ENCODE measurements at regions not wholly inside any gene's neighbourhood (a gene's known extent, or its start where the extent isn't known, plus 50 kb on each side); places are given as distances from the start of the nearest gene placed in this dataset.

DNA sequence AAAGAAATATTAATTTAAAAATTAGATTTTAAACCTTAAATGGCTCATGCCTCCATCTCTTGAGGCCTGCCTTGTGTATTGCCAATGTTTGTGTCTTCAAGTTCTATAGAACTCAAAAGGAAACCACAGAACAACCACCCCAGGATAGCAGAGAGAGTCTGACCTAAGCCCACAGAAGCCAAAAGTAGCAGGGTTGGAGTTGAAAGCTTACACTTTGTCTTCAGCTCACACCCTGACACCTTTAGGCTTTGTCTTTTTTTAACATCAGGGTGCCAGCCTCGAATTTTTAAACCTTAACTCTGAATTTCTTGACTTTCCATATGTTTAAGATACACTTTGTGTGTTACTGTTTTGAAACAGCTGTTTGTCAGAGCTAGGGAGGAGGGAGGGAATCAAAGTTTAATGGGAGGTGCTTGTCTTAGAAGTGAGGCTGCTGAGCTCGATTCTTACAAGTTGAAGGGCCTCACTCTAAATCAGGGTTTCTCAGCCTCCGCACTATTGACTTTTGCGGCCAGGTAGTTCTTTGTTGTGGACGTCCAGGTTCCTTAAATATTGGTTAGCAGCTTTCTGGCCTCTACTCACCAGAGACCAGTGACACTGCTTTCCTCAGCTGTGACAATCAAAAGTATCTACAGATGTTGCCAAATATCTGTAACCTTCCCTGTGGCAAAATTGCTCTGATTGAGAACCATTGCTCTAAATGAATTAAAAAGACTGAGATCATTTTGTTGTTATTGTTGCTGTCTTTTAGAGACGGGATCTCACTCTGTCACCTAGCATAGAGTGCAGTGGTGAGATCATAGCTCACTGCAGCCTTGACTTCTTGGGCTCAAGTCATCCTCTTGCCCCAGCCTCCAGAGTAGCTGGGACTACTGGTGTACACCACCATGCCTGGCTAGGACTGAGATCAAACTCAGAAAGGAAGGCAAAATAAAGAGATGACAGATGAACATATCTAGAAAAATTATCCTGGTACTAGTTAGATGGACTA lies 139.2 kb upstream of the EOMES start:
- no peak for DNase-seq (ENCODE audit: low read depth in 2 of 2)

DNA sequence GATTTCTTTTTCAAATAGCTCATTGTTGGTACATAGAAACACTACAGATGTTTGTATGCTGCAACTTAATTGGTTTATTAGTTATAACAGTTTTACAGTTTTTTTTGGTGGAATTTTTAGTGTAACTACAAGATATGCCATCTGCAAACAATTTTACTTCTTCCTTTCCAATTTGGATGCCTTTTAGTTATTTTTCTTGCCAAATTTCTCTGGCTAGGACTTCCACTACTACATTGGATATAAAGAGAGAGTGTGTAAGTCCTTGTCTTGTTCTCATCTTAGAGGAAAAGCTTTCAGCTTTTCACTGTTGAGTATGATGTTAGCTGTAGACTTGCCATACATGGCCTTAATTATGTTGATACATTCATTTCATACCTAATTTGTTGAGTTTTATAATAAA lies 143.6 kb upstream of the EOMES start:
- no peak for DNase-seq (ENCODE audit: low read depth in 2 of 2)

DNA sequence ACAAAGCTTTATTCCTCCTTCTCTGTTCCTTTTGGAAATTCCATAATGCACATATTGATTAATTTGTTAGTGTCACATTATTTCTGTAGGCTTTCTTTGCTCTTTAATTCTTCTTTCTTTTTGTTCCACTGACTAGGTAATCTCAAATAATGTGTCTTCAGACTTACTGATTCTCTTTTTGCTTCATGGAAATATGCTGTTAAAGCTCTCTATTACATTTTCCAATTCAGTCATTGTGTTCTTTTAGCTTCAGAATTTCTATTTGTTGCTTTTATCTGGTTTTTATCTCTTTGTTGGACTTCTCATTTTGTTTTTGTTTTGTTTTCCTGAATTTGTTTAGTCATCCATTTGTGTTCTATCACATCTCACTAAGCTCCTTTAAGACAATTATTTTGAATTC lies 147.0 kb upstream of the EOMES start:
- no peak for DNase-seq (ENCODE audit: low read depth in 2 of 2)

DNA sequence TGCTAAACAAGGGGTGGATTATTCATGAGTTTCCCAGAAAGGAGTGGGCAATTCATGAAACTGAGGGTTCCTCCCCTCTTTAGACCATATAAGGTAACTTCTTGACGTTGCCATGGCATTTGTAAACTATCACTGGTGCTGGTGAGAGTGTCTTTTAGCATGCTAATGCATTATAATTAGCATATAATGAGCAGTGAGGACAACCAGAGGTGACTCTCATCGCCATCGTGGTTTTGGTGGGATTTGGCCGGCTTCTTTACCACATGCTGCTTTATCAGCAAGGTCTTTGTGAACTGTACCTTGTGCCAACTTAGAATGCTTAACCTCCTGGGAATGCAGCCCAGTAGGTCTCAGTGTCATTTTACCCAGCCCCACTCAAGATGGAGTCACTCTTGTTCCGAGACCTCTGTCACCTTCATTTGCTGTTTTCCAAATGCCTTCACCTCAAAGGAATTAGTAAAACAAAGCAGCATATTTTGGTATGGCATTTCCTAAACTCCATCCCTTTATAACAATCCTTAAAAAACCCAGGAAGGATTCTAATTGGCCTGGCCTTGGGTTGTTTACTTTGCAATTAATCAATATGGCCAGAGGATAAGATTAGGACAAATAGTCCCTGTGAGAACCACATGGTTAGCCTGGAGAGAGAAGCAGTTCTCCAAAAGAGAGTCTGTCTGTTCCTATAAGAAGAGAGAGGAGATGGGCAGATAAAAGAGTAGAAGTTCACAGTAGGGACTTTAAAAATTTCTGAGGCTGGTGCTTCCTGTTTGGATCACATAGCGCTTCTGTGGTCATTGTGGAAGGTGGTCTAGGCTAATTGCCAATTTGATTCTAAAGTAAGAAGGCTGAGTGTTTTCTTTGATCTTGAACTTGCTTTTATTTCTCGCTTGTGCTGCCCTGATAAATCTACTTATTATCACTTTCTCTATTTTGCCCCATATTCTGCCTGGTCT lies 155.2 kb upstream of the EOMES start:
- no peak for DNase-seq (ENCODE audit: low read depth in 2 of 2)

DNA sequence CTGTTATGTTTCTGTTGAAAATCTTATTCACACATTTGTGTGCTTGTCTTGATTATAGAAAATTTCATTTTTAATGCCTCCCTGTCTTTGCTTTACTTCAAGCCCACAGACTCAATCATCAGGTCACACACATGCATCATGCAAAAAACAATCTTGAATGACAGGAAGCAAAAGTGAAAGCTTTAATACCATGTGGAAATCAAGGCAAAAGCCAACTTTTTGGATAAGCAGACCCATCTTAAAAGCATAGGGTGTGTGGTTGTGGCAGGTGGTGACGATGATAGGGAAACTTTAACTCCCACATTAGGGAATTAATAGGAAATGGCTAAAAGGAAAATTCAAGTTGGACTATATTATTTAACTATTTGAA lies 155.9 kb upstream of the EOMES start:
- DNase-seq (ENCODE audit: low read depth in 2 of 2) = no peak

DNA sequence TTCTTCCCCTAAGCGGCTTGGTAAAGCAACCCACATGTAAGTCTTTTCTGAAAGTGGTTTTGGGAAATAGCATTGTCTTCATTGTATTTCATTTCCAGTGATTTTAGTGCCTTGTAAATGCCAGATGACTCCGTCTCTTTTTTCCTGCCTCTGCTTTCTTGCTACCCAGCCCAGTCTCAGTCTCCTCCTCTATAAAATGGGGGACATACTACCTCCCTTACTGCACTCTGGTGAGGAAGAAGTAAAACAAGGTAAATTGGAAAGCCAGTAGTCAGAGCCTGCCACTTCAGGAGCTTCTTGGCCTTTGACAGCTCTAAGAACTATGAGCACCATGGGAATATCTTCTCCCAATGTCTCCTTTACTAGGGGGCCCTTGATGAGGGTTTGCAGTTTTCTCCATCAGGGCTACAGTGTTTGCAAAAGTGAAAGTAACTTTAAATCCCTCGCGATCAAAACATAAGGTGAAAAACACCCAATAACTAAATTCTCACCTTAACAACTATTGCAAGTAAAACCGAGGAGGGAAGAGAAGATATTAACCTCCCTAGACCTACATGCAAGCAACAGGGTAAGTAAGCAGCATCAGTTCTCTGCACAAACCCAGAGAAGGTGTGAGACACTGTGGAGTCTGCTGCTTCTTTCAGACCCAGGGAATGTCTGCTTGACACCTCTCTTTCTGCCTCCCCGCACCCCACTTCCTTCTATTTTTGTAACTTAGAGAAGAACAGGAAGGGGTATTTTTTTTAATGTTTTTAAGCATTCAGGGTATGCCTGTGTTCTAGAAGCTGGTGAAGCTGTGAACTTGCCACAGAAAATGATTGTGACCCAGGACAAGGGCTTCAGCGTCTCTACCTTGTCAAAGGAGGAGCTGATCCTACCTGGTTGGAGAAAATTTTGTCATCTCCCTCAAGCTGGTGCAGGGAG lies 159.1 kb upstream of the EOMES start:
- DNase-seq (ENCODE audit: low read depth in 2 of 2) = no peak

DNA sequence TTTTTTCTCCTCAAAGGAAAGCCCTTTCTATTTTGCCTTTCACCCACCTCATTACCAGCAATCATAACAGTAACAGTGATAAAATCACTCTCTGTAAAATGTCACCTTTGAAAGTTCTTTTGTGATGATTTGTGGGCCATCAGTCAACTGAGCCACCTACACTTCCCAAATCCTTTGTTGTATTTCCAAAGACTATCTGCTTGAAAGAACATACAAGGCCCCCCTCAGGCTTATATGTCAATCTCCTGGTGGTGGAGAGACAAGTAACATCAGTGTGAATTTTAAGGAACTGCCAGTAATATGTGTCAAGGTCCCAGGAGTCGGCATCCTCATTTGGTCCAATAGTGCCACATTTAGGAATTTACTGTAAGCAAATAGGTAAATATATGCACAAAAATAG lies 161.1 kb upstream of the EOMES start:
- no peak for DNase-seq (ENCODE audit: low read depth in 2 of 2)

DNA sequence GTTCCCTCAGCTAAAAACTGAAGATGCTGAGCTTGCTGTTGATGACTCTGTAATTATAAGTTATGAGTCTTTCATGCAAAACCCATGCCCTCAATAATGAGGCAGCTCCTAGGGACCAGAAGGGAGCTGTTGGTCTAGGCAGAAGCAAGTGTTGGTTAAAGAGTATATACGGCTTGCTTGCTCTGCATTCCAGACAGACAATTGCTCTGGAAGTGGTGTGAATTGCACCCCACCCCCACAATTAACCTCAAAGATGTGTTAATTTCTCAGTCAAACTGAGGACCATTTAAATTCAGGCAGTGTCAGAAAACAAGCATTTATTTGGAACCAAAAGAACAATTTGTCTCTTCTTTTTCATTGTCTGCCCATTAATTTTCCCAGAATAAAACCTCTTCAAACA lies 163.5 kb upstream of the EOMES start:
- DNase-seq (ENCODE audit: low read depth in 2 of 2) = no peak

DNA sequence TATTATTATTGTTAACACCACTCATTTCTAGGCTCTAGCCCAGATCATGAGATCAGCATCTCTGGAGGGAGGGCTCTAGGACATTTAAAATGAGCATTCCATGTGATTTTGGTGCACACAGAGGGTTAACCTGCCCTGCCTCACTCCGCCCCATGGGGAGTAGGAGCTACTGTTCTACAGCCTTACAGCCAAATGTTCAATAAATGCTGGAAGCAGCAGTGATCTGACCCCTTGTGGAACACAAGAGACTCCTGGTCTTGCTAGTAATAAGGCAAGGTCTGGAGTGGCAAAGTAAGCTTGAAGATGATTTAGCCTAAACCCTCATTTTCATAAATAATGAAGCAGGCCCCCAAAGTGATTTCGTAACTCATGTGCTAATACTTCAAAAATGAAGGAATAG lies 166.4 kb upstream of the EOMES start:
- no peak for DNase-seq (ENCODE audit: low read depth in 2 of 2)

DNA sequence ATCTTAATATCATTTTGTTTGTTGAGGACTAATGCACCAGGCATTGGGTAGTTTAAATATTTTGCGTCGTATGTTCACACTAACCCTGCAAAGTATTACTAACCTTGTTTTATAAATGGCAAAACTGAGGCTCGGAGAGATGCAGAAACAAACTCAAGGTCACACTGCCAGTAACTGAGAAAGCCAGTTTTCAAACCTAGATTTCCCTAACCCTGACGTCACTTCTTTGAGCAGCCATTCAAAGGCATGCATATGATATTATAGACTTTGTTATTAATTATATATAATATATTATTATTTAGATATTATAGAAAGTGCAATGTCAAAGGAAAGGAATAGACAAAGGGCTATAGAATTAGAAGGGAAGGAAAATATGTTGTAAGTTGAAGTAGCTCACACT lies 167.6 kb upstream of the EOMES start:
- no peak for DNase-seq (ENCODE audit: low read depth in 2 of 2)

DNA sequence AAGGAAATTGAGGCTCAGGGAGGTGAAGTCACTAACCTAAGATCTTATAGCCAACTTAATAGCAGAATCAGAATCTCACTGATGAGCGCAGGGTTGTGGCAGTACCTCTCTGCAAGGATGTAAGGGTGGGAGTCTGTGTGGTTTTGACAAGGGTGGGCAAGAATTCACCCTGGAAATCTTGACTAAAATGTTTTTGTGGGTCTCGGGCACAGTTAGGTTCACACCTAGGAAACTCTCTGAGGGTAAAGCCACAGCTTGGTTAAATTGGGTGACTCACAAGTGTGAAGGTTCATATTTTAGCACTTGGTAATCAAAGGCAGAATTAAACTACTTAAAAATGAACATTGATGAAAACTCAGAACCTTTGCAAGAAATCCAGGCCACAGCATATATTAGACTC lies 178.2 kb upstream of the EOMES start:
- DNase-seq (ENCODE audit: low read depth in 2 of 2) = peak in 1 of 2 donors; percentile 13

DNA sequence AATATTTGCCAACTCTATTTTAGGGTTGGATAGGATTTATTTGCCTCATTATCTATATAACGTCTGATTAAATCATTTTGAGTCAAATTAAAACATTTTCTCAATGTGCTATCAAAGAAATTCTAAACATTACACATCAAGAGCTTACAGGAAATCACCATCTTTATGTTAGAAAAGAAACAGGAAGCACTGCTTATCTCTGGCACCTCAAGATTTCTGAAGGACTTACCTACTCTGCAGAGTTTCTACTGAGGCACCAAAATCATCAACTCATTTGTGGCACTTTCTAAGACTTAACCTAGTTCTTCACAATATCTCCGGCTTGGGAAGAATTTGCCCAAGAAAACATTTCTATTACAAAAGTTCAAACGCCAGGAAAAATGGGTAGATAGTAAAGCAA lies 181.3 kb upstream of the EOMES start:
- no peak for DNase-seq (ENCODE audit: low read depth in 2 of 2)

DNA sequence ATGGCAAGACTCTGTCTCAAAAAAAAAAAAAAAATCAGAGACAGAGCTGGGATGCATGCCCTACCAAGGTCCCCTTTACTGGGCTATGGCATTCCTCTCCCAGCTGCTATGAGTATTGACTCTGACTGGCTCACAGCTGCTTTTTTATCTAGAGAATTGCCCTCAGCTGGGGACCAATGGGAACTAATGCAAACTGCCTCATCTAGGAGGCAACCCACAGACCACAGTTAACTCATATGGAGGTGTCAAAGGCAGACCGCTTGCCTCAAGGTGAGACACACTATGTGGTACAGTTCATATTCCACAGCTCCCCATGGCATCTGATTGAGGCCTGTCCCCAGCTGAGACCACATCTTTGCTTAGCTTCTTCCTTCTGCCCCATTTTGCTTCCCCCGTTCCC lies 183.5 kb upstream of the EOMES start:
- no peak for DNase-seq (ENCODE audit: low read depth in 2 of 2)

DNA sequence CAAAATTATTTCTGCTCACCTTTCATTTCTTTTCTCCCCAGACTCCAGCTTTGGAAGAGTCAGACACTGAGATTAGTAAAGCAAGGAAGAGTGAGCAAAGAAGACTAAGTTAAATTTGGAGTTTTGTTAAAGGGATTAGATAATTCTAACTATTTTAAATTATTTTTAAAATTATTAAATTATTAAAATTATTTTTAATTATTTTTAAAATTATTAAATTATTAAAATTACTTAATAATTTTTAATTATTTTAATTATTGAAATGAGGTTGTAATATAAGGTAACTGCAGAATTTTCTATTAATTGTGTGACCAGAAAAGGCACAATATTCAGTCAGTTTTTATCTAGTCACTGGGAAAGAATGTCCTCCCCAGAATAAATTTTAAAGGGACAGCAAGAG lies 185.0 kb upstream of the EOMES start:
- no peak for DNase-seq (ENCODE audit: low read depth in 2 of 2)

DNA sequence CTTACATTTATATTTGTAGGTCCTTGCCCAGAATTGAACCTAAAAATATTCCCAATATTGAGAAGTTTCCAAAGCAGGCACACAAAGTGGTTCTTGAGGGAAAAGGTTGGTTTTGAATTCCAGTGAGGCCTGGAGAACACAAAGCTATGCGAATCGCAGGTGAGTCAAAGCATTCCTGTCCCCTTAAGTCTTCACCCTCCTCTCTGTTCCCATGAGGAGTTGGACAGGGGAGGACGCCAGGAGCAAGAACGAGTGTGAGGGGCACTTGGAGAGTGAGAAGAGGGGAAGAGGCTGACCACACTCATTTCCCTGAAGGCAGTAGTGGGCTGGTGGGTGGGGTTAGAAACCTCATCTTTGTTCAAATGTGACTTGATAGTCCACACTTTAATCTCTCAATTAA lies 185.8 kb upstream of the EOMES start:
- no peak for DNase-seq (ENCODE audit: low read depth in 2 of 2)

DNA sequence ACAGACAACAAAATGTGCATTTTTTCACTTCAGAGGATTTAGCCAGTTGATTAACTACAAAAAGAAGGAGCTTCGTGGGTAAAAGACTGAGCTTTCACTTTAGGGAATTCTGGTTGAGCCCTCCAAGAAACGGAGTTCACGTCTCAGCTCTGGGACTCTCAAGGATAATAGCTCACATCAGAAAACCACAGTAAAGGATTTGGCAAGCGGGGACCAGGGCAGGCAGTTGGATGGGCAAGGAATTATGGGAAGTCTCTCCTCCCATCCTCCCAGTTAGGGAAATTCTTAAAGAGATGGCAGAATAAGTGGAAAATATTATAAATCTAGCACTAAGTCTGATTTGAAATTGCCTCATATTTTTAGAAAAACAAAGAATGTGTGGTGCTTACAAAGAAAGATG lies 188.3 kb upstream of the EOMES start:
- DNase-seq (ENCODE audit: low read depth in 2 of 2) = no peak

DNA sequence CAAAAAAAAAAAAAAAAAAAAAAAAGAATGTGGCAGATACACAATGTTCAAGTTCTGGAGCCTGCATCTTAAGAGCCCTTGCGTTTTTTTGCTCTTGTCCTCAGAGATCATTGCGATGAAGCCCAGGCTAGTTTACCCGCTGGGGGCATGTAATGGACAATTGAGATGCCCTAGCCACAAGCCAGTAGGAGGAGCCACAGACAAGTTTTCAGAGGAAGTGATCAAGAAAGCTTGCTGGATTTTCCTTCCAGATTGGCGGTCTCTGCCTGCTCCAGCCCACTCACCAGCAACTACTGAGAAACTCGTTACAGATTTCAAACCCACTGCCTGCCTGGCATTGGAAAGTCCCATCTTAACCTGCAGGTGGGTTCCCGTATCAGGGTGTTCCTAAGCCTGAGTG lies 192.1 kb upstream of the EOMES start:
- no peak for DNase-seq (ENCODE audit: low read depth in 2 of 2)

DNA sequence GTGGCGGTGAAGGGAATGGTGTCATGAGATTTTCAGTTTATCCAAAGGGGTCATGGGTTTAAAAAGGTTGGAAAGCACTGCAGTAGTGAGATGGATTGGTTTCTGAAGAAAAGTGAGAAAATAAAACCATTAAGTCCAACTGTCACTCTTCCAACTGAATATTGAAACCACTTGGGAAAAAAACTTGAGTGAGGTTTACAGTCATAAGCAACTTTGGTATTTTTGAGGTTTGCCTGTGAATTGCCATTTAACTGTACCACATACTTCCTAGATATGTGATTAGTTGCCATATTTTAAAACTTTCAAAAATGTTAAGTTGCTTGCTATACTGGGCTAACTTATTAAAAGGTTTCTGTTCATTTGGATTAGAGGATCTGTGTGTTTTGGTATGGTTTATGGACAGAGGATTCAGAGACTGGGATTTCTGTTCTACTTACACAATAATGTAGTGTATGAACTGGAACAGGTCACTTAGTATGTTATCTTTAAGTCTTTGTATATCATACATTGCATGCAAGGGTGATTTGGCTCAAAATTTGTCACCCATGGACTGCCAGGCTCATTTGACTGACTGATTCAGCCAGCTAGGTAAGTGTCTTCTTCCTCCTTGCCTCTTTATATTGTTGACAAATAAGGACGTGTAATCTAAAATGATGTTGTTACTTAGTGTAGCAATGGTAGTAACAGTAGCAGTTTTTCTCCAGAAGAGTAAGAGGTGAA lies 201.4 kb upstream of the EOMES start:
- DNase-seq (ENCODE audit: low read depth in 2 of 2) = no peak

DNA sequence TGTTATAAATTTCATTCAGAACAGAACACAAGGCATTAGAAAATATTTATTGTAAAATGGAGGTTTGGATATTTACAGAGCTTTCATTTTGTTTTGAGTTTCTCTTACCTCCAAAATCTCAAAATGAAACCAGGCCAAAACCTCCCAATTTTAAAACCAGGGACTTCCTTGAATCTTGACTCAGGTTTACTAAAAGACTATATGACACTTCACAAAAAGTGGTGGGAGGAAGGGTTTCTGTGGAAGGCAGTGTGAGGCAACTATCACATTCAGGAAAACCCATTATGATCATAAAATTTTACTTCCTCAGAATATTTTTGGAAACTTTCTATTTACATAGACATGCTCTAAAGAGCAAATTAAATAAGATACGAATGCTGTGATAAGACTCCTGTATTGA lies 205.8 kb upstream of the EOMES start:
- DNase-seq (ENCODE audit: low read depth in 2 of 2) = no peak

DNA sequence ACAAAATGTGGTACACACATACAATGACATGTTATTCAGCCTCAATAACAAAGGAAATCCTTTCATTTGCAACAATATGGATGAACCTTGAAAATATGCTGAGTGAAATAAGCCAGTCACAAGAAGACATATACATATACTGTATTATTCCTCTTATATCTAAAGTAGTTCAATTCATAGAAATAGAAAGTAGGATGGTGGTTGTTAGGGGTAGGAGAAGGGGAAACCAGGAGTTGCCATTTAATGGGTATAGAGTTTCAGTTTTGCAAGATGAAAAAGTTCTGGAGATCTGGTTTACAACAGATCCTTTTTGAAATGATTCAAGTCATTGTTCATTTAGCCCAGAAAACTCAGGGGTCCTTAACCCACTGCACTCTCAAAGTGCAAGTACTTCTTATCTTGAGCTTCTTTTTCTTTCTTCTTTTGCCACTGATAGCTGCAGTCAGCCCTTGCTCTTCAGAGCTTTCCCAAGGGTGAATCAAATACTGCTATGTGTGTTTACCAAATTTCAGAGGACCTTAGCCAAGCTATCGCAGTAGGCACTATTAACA lies 208.0 kb upstream of the EOMES start:
- DNase-seq (ENCODE audit: low read depth in 2 of 2) = no peak

DNA sequence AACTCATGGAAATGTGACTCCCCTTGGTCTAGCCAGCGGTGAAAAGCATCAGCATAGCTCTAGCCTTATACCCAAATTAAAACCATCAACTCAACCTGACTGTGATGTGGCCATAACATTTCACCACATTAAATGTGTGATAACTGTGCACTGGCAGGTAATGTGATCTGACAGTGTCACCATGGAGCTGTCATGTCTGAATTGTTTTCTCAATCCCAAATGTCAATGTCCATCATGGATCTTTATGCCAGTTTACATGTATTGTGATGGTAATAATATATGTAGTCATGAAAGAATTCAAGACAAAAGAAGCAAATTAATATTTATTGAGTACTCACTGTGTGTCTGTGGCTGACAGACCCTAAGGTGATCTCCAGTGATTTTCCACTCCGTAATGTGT lies 213.4 kb upstream of the EOMES start:
- DNase-seq (ENCODE audit: low read depth in 2 of 2) = no peak

Data from stimulated activated CD4-positive, alpha-beta T cell treated with anti-CD3 and anti-CD28 coated beads, Interleukin-1b, Interleukin-23, amount 100 ng/mL, for 4 hours (primary cell).